ENCODE measurements at regions not wholly inside any gene's neighbourhood (a gene's known extent, or its start where the extent isn't known, plus 50 kb on each side); places are given as distances from the start of the nearest gene placed in this dataset.

GRCh38 chr13:50668691-50669271, 174.7 kb downstream of the DLEU7 start:
- no peak for TF ChIP-seq CTCF (IDR thresholded peaks at IDR 0.05; ENCODE audit: insufficient read depth, low read depth, low read length)
- no peak for TF ChIP-seq EZH2 (IDR thresholded peaks at IDR 0.05; ENCODE audit: insufficient read depth, low read length)

All from astrocyte (in vitro differentiated cells and primary cell).